HL-60 (cell line): ENCODE measurements at regions not wholly inside any gene's neighbourhood (a gene's known extent, or its start where the extent isn't known, plus 50 kb on each side); places are given as distances from the start of the nearest gene placed in this dataset.

Experiments used
- CTCF ChIP-seq: IDR thresholded peaks from one replicate; pipeline ENCODE4 v1.5.1; 2011; ENCODE audit warnings: low read length, control low read depth, inconsistent platforms; ENCODE audit not compliant: insufficient read depth
- REST ChIP-seq: IDR thresholded peaks from 2 replicates; pipeline ENCODE4 v1.6.1; 2012; ENCODE audit warnings: low read depth; ENCODE audit not compliant: insufficient replicate concordance

GRCh38 chr5:62192958-62193357 lies 113.0 kb upstream of the KIF2A start:
- no peak for TF ChIP-seq CTCF
- no peak for TF ChIP-seq REST
